ENCODE measurements at regions not wholly inside any gene's neighbourhood (a gene's known extent, or its start where the extent isn't known, plus 50 kb on each side); places are given as distances from the start of the nearest gene placed in this dataset.

GRCh38 chr3:4067893-4068292 lies 235.3 kb upstream of the SETMAR start:
- TF ChIP-seq CTCF (IDR thresholded peaks at IDR 0.05): no peak
- no peak for TF ChIP-seq POLR2A (IDR thresholded peaks at IDR 0.05)
- TF ChIP-seq EP300 (IDR thresholded peaks at IDR 0.05): no peak
